ENCODE measurements at regions not wholly inside any gene's neighbourhood (a gene's known extent, or its start where the extent isn't known, plus 50 kb on each side); places are given as distances from the start of the nearest gene placed in this dataset.

DNA sequence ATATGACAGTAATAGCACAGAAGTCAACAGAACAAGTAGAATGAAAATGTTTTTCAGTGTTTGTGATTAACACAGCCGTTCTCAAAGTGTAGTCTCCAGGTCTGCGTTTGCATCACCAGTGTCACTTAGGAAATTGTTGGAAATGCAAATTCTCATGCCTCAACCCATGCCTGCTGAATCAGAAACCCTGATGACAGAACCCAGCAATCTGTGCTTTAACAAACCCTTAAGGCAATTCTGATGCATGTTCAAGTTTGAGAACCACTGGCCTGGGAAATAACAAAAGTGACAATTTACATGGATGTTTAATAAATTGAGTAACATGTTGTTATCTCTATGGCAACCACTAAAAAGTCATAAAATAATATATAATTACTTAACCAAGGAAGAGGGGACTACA lies 103.1 kb upstream of the ATP11B start:
- peak in 1 of 2 donors; percentile 8 for DNase-seq (ENCODE audit: low read depth in 2 of 2)

DNA sequence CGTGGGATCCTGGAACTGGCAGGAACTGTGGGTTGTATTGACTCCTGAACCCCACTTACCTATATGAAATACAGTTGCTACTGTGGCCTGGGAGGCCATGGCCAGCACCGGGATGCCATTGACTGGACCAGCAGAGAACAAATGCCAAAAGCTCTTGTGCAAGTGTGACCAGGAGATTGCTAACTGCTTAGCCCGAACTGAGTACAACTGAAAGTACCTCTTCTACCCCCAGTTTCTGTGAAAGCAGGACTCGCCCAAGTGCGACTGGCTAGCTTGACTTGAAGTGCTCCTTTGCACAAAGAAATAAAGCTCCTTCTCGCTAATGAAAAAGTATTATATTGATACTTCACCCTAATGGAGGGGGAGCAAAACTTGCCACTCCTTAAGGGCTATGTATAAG lies 101.3 kb upstream of the ATP11B start:
- H3K4me3 ChIP-seq (replicated peaks in 1 of 2; ENCODE audit: low read depth in 2 of 2, low read length in 2 of 2) = no peak overlapping the region
- DNase-seq (ENCODE audit: low read depth in 2 of 2) = no peak
- TF ChIP-seq, protein P1, sequence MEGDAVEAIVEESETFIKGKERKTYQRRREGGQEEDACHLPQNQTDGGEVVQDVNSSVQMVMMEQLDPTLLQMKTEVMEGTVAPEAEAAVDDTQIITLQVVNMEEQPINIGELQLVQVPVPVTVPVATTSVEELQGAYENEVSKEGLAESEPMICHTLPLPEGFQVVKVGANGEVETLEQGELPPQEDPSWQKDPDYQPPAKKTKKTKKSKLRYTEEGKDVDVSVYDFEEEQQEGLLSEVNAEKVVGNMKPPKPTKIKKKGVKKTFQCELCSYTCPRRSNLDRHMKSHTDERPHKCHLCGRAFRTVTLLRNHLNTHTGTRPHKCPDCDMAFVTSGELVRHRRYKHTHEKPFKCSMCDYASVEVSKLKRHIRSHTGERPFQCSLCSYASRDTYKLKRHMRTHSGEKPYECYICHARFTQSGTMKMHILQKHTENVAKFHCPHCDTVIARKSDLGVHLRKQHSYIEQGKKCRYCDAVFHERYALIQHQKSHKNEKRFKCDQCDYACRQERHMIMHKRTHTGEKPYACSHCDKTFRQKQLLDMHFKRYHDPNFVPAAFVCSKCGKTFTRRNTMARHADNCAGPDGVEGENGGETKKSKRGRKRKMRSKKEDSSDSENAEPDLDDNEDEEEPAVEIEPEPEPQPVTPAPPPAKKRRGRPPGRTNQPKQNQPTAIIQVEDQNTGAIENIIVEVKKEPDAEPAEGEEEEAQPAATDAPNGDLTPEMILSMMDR (IDR thresholded peaks at IDR 0.05; ENCODE audit: low read depth, low read length) = no peak

More for the DNA sequence above, 103.1 kb upstream of the ATP11B start:
- no peak overlapping the region for H3K4me3 ChIP-seq (replicated peaks in 1 of 2; ENCODE audit: low read depth in 2 of 2, low read length in 2 of 2)
- TF ChIP-seq, protein P1 (IDR thresholded peaks at IDR 0.05; ENCODE audit: low read depth, low read length) = no peak

DNA sequence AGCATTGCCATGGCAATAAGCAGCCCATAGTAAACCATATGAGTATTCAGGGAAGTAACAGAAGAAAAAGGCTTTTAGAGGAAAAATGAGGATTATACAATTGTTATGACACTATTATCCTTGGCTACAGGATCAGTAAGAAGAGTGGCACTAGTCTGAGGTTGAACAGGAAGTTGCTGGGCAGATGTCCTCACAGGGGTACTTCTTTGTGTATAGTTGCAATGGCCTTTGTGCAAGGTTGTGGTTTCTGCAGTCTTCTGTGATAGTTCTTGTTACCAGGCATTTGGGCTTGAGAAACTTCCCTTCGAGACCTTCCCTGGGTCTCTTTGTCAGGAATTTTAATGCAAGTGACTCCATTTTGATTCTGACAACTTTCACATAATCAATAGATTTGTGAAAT lies 100.6 kb upstream of the ATP11B start:
- no peak for DNase-seq (ENCODE audit: low read depth in 2 of 2)
- no peak overlapping the region for H3K4me3 ChIP-seq (replicated peaks in 1 of 2; ENCODE audit: low read depth in 2 of 2, low read length in 2 of 2)
- TF ChIP-seq, protein P1 (IDR thresholded peaks at IDR 0.05; ENCODE audit: low read depth, low read length) = no peak

DNA sequence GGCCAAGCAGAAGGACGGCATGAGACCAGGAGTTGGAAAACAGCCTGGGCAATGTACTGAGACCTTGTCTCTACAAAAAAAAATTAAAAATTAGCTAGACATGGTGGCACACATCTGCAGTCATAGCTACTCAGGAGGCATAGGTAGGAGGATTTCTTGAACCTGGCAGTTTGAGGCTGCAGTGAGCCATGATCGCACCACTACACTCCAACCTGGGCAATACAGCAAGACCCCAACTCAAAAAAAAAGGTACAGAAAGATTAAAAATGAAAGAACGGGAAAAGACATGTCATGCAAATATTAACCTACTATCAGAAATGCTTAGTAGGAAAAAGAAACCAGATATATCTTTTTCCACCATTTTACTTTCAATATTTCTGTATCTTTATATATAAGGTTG lies 99.6 kb upstream of the ATP11B start:
- no peak overlapping the region for H3K4me3 ChIP-seq (replicated peaks in 1 of 2; ENCODE audit: low read depth in 2 of 2, low read length in 2 of 2)
- TF ChIP-seq, protein P1 (IDR thresholded peaks at IDR 0.05; ENCODE audit: low read depth, low read length) = no peak
- DNase-seq (ENCODE audit: low read depth in 2 of 2) = no peak

DNA sequence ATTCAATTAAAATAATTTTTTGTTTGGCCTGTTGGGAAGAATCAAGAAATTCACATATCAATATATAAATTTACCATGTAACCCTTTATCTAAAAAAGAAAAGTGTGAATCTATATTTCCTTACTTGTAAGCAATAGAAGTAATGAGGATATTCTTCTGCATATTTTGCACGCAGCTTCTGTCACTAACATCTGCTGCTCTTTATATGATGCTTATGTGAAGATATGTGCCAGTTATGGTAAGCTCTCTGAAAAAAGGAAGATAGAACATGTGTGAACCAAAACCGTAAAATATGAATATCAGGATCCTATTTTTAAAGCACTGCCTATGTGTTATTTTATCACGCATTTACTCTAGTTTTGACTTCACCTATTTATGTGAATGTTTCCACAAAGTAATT lies 96.4 kb upstream of the ATP11B start:
- TF ChIP-seq, protein P1 (IDR thresholded peaks at IDR 0.05; ENCODE audit: low read depth, low read length) = no peak
- no peak overlapping the region for H3K4me3 ChIP-seq (replicated peaks in 1 of 2; ENCODE audit: low read depth in 2 of 2, low read length in 2 of 2)
- DNase-seq (ENCODE audit: low read depth in 2 of 2) = no peak

DNA sequence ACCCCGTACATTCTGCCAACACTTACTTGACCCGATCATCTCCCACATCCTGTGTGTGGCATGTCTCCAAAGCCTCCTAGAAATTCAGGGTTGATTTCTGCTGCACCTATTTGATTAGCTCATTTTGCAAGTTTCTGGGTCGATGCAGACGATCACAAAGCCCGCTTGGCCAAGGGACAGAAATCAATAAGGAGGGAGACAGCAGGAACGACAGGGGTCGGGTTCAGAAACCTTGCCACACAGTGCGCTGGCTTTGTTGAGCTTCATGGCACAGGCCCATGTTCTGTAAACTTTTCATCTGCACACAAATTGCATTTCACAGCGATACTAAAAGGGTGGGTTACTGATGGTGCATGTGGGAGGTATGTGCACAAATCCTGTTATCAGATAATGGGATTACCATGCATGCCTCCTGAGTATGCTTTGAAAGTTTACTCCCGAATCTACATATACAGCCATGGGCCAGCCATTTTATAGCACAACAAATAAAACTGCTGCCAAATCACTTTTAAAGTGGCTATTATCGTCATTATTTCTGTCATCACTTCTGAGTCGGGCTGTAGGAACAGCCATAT lies 95.9 kb upstream of the ATP11B start:
- DNase-seq (ENCODE audit: low read depth in 2 of 2) = no peak
- TF ChIP-seq, protein P1 (IDR thresholded peaks at IDR 0.05; ENCODE audit: low read depth, low read length) = no peak
- no peak overlapping the region for H3K4me3 ChIP-seq (replicated peaks in 1 of 2; ENCODE audit: low read depth in 2 of 2, low read length in 2 of 2)

DNA sequence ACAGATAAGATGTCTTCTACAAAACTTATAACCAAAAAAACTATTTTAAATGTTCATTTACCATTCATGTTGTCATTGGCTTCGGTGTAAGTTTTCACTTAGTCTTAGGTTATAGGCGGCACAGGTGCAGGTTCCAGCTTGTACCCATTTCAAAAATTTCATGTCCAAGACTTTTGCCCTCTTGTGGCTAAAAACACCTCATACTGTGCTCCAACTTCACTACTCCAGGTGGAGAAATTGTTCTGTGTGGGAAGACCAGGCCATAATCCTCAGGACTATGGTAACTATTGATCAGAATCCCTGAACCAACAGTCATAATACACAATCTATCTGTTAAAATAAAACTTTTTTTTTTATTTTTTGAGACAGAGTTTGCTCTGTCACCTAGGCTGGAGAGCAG lies 95.2 kb upstream of the ATP11B start:
- H3K4me3 ChIP-seq (replicated peaks in 1 of 2; ENCODE audit: low read depth in 2 of 2, low read length in 2 of 2) = no peak overlapping the region
- TF ChIP-seq, protein P1 (IDR thresholded peaks at IDR 0.05; ENCODE audit: low read depth, low read length) = no peak
- no peak for DNase-seq (ENCODE audit: low read depth in 2 of 2)

All from cardiac fibroblast (primary cell).